Hematopoietic multipotent progenitor cell treated with erythropoietin and hydrocortisone succinate and interleukin-3 and kit ligand, for 8 days (in vitro differentiated cells): ENCODE measurements at regions not wholly inside any gene's neighbourhood (a gene's known extent, or its start where the extent isn't known, plus 50 kb on each side); places are given as distances from the start of the nearest gene placed in this dataset.
"Not testable (repeated sequence)": the region's sequence is repeated elsewhere in the genome, so short reads cannot be mapped to it uniquely, and the experiment has no call there.

ENCODE experiments used
- DNase-seq: peaks from one replicate; pipeline ENCODE4 v3.0.0-alpha.2; 2015

GRCh38 chr6:147651-148050 is 144.6 kb upstream of the DUSP22 start:
- not testable (repeated sequence) for DNase-seq

GRCh38 chr6:148051-148984 is 144.0 kb upstream of the DUSP22 start:
- DNase-seq: peak; percentile 86

GRCh38 chr6:150147-150546 is 142.1 kb upstream of the DUSP22 start:
- DNase-seq: not testable (repeated sequence)

GRCh38 chr6:152436-152835 is 139.9 kb upstream of the DUSP22 start:
- not testable (repeated sequence) for DNase-seq

GRCh38 chr6:153026-153425 is 139.3 kb upstream of the DUSP22 start:
- DNase-seq: not testable (repeated sequence)

GRCh38 chr6:153867-154266 is 138.4 kb upstream of the DUSP22 start:
- DNase-seq: not testable (repeated sequence)

- not testable (repeated sequence) for DNase-seq
These were observed 137.8 kb upstream of the DUSP22 start for GRCh38 chr6:154321-155092.

- DNase-seq: no peak
These were observed 136.3 kb upstream of the DUSP22 start for GRCh38 chr6:156010-156409.

- DNase-seq: not testable (repeated sequence)
These were observed 135.7 kb upstream of the DUSP22 start for GRCh38 chr6:156441-157140.

- DNase-seq: peak; percentile 13
These were observed 135.1 kb upstream of the DUSP22 start for GRCh38 chr6:157176-157575.

GRCh38 chr6:161657-162056 is 130.6 kb upstream of the DUSP22 start:
- DNase-seq: not testable (repeated sequence)

- DNase-seq: no peak
These were observed 127.6 kb upstream of the DUSP22 start for GRCh38 chr6:164720-165119.

GRCh38 chr6:165263-165662 is 127.0 kb upstream of the DUSP22 start:
- DNase-seq: no peak

- DNase-seq: no peak
These were observed 126.4 kb upstream of the DUSP22 start for GRCh38 chr6:165906-166305.

GRCh38 chr6:168865-169455 is 123.3 kb upstream of the DUSP22 start:
- peak; percentile 63 for DNase-seq

GRCh38 chr6:174036-174435 is 118.3 kb upstream of the DUSP22 start:
- DNase-seq: no peak

GRCh38 chr6:175680-176079 is 116.6 kb upstream of the DUSP22 start:
- DNase-seq: no peak

GRCh38 chr6:176766-177165 is 115.5 kb upstream of the DUSP22 start:
- DNase-seq: no peak

GRCh38 chr6:178119-178518 is 114.2 kb upstream of the DUSP22 start:
- no peak for DNase-seq

GRCh38 chr6:178929-179328 is 113.4 kb upstream of the DUSP22 start:
- DNase-seq: not testable (repeated sequence)

- no peak for DNase-seq
These were observed 112.8 kb upstream of the DUSP22 start for GRCh38 chr6:179340-179950.

- DNase-seq: not testable (repeated sequence)
These were observed 112.1 kb upstream of the DUSP22 start for GRCh38 chr6:180091-180694.
